ENCODE measurements at regions not wholly inside any gene's neighbourhood (a gene's known extent, or its start where the extent isn't known, plus 50 kb on each side); places are given as distances from the start of the nearest gene placed in this dataset.

- no peak for TF ChIP-seq EZH2 (IDR thresholded peaks at IDR 0.05; ENCODE audit: insufficient read depth, poor library complexity, severe bottlenecking)
- no peak for TF ChIP-seq EZH2phosphoT487 (IDR thresholded peaks at IDR 0.05; ENCODE audit: insufficient read depth, low read depth)
These were observed 303.9 kb upstream of the SGK1 start for GRCh38 chr6:134621858-134622257.
